ENCODE measurements at regions not wholly inside any gene's neighbourhood (a gene's known extent, or its start where the extent isn't known, plus 50 kb on each side); places are given as distances from the start of the nearest gene placed in this dataset.
"Not testable (repeated sequence)": the region's sequence is repeated elsewhere in the genome, so short reads cannot be mapped to it uniquely, and the experiment has no call there.

DNA sequence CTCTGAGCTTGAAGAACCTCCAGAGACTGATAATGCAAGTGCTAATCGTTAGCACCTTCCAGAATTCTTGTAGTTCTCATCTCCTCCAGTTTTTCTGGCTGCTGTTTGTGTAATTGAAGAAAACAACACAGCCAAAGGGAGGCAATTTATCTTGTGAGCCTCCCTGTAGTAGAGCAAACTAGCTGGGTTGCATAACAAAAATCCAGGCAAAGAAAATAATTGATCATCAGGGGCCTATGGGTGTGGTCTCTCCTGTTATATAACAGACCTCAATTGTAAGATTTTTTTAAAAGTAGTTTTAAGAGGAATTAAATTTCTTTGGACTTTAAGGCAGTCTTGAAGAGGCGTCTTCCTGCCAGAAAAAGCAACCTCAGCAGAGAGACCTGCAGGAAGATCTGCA is 817.0 kb downstream of the CENPC start:
- H3K79me2 ChIP-seq (ENCODE audit: insufficient read depth), result no peaks in the 10 kb centered on the region
- no peaks in the 10 kb centered on the region for H3F3A ChIP-seq (replicated peaks; ENCODE audit: insufficient read depth)
- H3K4me2 ChIP-seq, result no peak overlapping the region
- H3K4me1 ChIP-seq (ENCODE audit: control insufficient read depth in 1 of 2, insufficient read depth in 2 of 2, low read depth in 1 of 2, low read length in 1 of 2), result no peaks in the 10 kb centered on the region
- DNase-seq, result no peak
- no peaks in the 10 kb centered on the region for H3K27me3 ChIP-seq (ENCODE audit: insufficient read depth)
- no peaks in the 10 kb centered on the region for H3K9me2 ChIP-seq
- H4K20me1 ChIP-seq (ENCODE audit: insufficient read depth), result no peaks in the 10 kb centered on the region
- 4% methylated on average over 2 of the region's 2 CpGs for WGBS (ENCODE audit: low lambda C conversion rate)
- no peak overlapping the region for H3K27ac ChIP-seq (ENCODE audit: low read depth in 2 of 2, low read length in 1 of 2)
- no peaks in the 10 kb centered on the region for H3K36me3 ChIP-seq (replicated peaks in 1 of 2; ENCODE audit: control insufficient read depth in 1 of 2, insufficient read depth in 2 of 2, low read length in 1 of 2)
- no peak overlapping the region for H3K9ac ChIP-seq
- TF ChIP-seq FOXM1 (IDR thresholded peaks at IDR 0.05; ENCODE audit: low read depth) (no peak), RCOR1 (IDR thresholded peaks at IDR 0.05; ENCODE audit: low read length) (no peak), SMC3 (IDR thresholded peaks at IDR 0.05; ENCODE audit: low read depth, low read length) (no peak), FOXJ3 (CRISPR knock-in tag; IDR thresholded peaks at IDR 0.05) (no peak), NFIC (IDR thresholded peaks at IDR 0.05; ENCODE audit: borderline replicate concordance) (no peak), EP300 (IDR thresholded peaks at IDR 0.05; ENCODE audit: borderline replicate concordance in 1 of 2, low read depth in 1 of 2, low read length in 1 of 2) (no peak), ELF1 (IDR thresholded peaks at IDR 0.05) (no peak), GABPA (IDR thresholded peaks at IDR 0.05; ENCODE audit: low read depth) (no peak), POLR2AphosphoS5 (IDR thresholded peaks at IDR 0.05; ENCODE audit: low read depth, low read length) (no peak), YY1 (IDR thresholded peaks at IDR 0.05; ENCODE audit: low read depth) (no peak), RAD21 (IDR thresholded peaks at IDR 0.05; ENCODE audit: low read length) (no peak), ZBTB33 (IDR thresholded peaks at IDR 0.05; ENCODE audit: borderline replicate concordance, low read depth) (no peak), GATA2 (CRISPR knock-in tag; IDR thresholded peaks at IDR 0.05) (no peak), CHD2 (IDR thresholded peaks at IDR 0.05; ENCODE audit: low read length, partially characterized antibody) (no peak), SIN3A (IDR thresholded peaks at IDR 0.05; ENCODE audit: borderline replicate concordance, low read depth, low read length) (no peak)
- TF ChIP-seq, protein P1, sequence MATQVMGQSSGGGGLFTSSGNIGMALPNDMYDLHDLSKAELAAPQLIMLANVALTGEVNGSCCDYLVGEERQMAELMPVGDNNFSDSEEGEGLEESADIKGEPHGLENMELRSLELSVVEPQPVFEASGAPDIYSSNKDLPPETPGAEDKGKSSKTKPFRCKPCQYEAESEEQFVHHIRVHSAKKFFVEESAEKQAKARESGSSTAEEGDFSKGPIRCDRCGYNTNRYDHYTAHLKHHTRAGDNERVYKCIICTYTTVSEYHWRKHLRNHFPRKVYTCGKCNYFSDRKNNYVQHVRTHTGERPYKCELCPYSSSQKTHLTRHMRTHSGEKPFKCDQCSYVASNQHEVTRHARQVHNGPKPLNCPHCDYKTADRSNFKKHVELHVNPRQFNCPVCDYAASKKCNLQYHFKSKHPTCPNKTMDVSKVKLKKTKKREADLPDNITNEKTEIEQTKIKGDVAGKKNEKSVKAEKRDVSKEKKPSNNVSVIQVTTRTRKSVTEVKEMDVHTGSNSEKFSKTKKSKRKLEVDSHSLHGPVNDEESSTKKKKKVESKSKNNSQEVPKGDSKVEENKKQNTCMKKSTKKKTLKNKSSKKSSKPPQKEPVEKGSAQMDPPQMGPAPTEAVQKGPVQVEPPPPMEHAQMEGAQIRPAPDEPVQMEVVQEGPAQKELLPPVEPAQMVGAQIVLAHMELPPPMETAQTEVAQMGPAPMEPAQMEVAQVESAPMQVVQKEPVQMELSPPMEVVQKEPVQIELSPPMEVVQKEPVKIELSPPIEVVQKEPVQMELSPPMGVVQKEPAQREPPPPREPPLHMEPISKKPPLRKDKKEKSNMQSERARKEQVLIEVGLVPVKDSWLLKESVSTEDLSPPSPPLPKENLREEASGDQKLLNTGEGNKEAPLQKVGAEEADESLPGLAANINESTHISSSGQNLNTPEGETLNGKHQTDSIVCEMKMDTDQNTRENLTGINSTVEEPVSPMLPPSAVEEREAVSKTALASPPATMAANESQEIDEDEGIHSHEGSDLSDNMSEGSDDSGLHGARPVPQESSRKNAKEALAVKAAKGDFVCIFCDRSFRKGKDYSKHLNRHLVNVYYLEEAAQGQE (IDR thresholded peaks at IDR 0.05; ENCODE audit: low read depth, low read length), result no peak
- TF ChIP-seq, protein P2, sequence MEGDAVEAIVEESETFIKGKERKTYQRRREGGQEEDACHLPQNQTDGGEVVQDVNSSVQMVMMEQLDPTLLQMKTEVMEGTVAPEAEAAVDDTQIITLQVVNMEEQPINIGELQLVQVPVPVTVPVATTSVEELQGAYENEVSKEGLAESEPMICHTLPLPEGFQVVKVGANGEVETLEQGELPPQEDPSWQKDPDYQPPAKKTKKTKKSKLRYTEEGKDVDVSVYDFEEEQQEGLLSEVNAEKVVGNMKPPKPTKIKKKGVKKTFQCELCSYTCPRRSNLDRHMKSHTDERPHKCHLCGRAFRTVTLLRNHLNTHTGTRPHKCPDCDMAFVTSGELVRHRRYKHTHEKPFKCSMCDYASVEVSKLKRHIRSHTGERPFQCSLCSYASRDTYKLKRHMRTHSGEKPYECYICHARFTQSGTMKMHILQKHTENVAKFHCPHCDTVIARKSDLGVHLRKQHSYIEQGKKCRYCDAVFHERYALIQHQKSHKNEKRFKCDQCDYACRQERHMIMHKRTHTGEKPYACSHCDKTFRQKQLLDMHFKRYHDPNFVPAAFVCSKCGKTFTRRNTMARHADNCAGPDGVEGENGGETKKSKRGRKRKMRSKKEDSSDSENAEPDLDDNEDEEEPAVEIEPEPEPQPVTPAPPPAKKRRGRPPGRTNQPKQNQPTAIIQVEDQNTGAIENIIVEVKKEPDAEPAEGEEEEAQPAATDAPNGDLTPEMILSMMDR (IDR thresholded peaks at IDR 0.05), result no peak
- no peak overlapping the region for H3K4me3 ChIP-seq (ENCODE audit: low read depth in 2 of 2, low read length in 1 of 2)
- no peaks in the 10 kb centered on the region for H3K9me3 ChIP-seq
- H2AFZ ChIP-seq (ENCODE audit: low read depth), result no peak overlapping the region
- ChIA-PET CTCF (no interaction called here), POLR2A (no interaction called here)

- H3K9me3 ChIP-seq; H3K4me3 ChIP-seq (ENCODE audit: low read depth in 2 of 2, low read length in 1 of 2); H3F3A ChIP-seq (replicated peaks; ENCODE audit: insufficient read depth); H3K9me2 ChIP-seq; CTCF ChIA-PET; H3K36me3 ChIP-seq (replicated peaks in 1 of 2; ENCODE audit: control insufficient read depth in 1 of 2, insufficient read depth in 2 of 2, low read length in 1 of 2); H3K4me2 ChIP-seq; H3K4me1 ChIP-seq (ENCODE audit: control insufficient read depth in 1 of 2, insufficient read depth in 2 of 2, low read depth in 1 of 2, low read length in 1 of 2); POLR2A ChIA-PET; H3K27ac ChIP-seq (ENCODE audit: low read depth in 2 of 2, low read length in 1 of 2); H2AFZ ChIP-seq (ENCODE audit: low read depth); DNase-seq; H3K79me2 ChIP-seq (ENCODE audit: insufficient read depth); H4K20me1 ChIP-seq (ENCODE audit: insufficient read depth); H3K9ac ChIP-seq; H3K27me3 ChIP-seq (ENCODE audit: insufficient read depth): not testable (repeated sequence)
- WGBS (ENCODE audit: low lambda C conversion rate), result 39% methylated on average over 4 of the region's 30 CpGs
Observed at GRCh38 chr4:66712301-66712921, 832.9 kb downstream of the CENPC start.

Data from SK-N-SH (cell line).